ENCODE measurements at regions not wholly inside any gene's neighbourhood (a gene's known extent, or its start where the extent isn't known, plus 50 kb on each side); places are given as distances from the start of the nearest gene placed in this dataset.

- DNase-seq (no peak), ATAC-seq (ENCODE audit: low FRiP score in 2 of 2) (no peak)
- Histone ChIP-seq H3K4me1 (no peaks in the 10 kb centered on the region), H3K4me3 (no peak overlapping the region), H3K27ac (no peak overlapping the region), H3K27me3 (no peaks in the 10 kb centered on the region), H3K9me3 (no peaks in the 10 kb centered on the region), H3K36me3 (no peaks in the 10 kb centered on the region)
- 70 to 80% methylated on average over 2 of the region's 2 CpGs for WGBS, 2 donors
- TF ChIP-seq EP300 (IDR thresholded peaks at IDR 0.05) (no peak), POLR2AphosphoS5 (IDR thresholded peaks at IDR 0.05) (no peak)
These were observed 327.4 kb upstream of the MAP3K7 start for GRCh38 chr6:90914312-90914711.

GRCh38 chr6:90913266-90913960, 326.5 kb upstream of the MAP3K7 start:
- Histone ChIP-seq H3K4me3 (no peak overlapping the region), H3K27ac (no peak overlapping the region), H3K36me3 (no peaks in the 10 kb centered on the region), H3K4me1 (no peaks in the 10 kb centered on the region), H3K9me3 (no peaks in the 10 kb centered on the region), H3K27me3 (no peaks in the 10 kb centered on the region)
- no peak for TF ChIP-seq EP300 (IDR thresholded peaks at IDR 0.05)
- no peak for TF ChIP-seq POLR2A (IDR thresholded peaks at IDR 0.05)
- no peak for TF ChIP-seq CTCF (IDR thresholded peaks at IDR 0.05)
- TF ChIP-seq POLR2AphosphoS5 (IDR thresholded peaks at IDR 0.05) = no peak
- 69 to 75% methylated on average over 2 of the region's 2 CpGs for WGBS, 2 donors
- ATAC-seq (ENCODE audit: low FRiP score in 2 of 2) = no peak
- no peak for DNase-seq

- no peak for TF ChIP-seq POLR2A (IDR thresholded peaks at IDR 0.05)
- no peak for TF ChIP-seq CTCF (IDR thresholded peaks at IDR 0.05)
- no peak for TF ChIP-seq POLR2AphosphoS5 (IDR thresholded peaks at IDR 0.05)
- TF ChIP-seq EP300 (IDR thresholded peaks at IDR 0.05) = no peak
- no peak overlapping the region for H3K27ac ChIP-seq
- no peak for ATAC-seq (ENCODE audit: low FRiP score in 2 of 2)
- no peaks in the 10 kb centered on the region for H3K4me1 ChIP-seq
- no peak overlapping the region for H3K4me3 ChIP-seq
- no peak for DNase-seq
- WGBS, 2 donors = 0% methylated on average over 1 of the region's 1 CpG
- H3K36me3 ChIP-seq = no peaks in the 10 kb centered on the region
- H3K9me3 ChIP-seq = no peaks in the 10 kb centered on the region
- H3K27me3 ChIP-seq = no peaks in the 10 kb centered on the region
These were observed 324.8 kb upstream of the MAP3K7 start for GRCh38 chr6:90911642-90912041.

- TF ChIP-seq EP300 (IDR thresholded peaks at IDR 0.05) = no peak
- Histone ChIP-seq H3K4me3 (no peak overlapping the region), H3K27ac (no peak overlapping the region), H3K36me3 (no peaks in the 10 kb centered on the region), H3K27me3 (no peaks in the 10 kb centered on the region), H3K9me3 (no peaks in the 10 kb centered on the region), H3K4me1 (no peaks in the 10 kb centered on the region)
- WGBS, 2 donors = 92 to 100% methylated on average over 6 of the region's 6 CpGs
- DNase-seq (no peak), ATAC-seq (ENCODE audit: low FRiP score in 2 of 2) (no peak)
These were observed 324.0 kb upstream of the MAP3K7 start for GRCh38 chr6:90910893-90911292.

- Histone ChIP-seq H3K4me1 (no peaks in the 10 kb centered on the region), H3K4me3 (no peak overlapping the region), H3K36me3 (no peaks in the 10 kb centered on the region), H3K27ac (no peak overlapping the region), H3K9me3 (no peaks in the 10 kb centered on the region), H3K27me3 (no peaks in the 10 kb centered on the region)
- TF ChIP-seq CTCF (IDR thresholded peaks at IDR 0.05) (no peak), POLR2A (IDR thresholded peaks at IDR 0.05) (no peak), POLR2AphosphoS5 (IDR thresholded peaks at IDR 0.05) (no peak)
- ATAC-seq (ENCODE audit: low FRiP score in 2 of 2) = no peak
- DNase-seq = no peak
- WGBS, 2 donors = 72 to 76% methylated on average over 4 of the region's 4 CpGs
These were observed 321.2 kb upstream of the MAP3K7 start for GRCh38 chr6:90907931-90908655.

- Histone ChIP-seq H3K27me3 (no peaks in the 10 kb centered on the region), H3K4me3 (no peak overlapping the region), H3K4me1 (no peaks in the 10 kb centered on the region), H3K36me3 (no peaks in the 10 kb centered on the region), H3K27ac (no peak overlapping the region), H3K9me3 (no peaks in the 10 kb centered on the region)
- WGBS, 2 donors = 62 to 71% methylated on average over 3 of the region's 3 CpGs
- DNase-seq = no peak
- no peak for ATAC-seq (ENCODE audit: low FRiP score in 2 of 2)
- no peak for TF ChIP-seq POLR2AphosphoS5 (IDR thresholded peaks at IDR 0.05)
- no peak for TF ChIP-seq POLR2A (IDR thresholded peaks at IDR 0.05)
- no peak for TF ChIP-seq CTCF (IDR thresholded peaks at IDR 0.05)
- TF ChIP-seq EP300 (IDR thresholded peaks at IDR 0.05) = no peak
These were observed 318.5 kb upstream of the MAP3K7 start for GRCh38 chr6:90905351-90905750.

All from upper lobe of left lung (tissue), 6 donors.